Type B pancreatic cell (in vitro differentiated cells): ENCODE measurements at regions not wholly inside any gene's neighbourhood (a gene's known extent, or its start where the extent isn't known, plus 50 kb on each side); places are given as distances from the start of the nearest gene placed in this dataset.

Experiments used
- DNase-seq: peaks from one replicate; pipeline ENCODE4 v3.0.0; 2021; ENCODE audit warnings: mixed read lengths; ENCODE audit not compliant: unreplicated experiment; ENCODE audit errors: extremely low spot score
- H3K27ac Mint-ChIP-seq: 2 replicates; pipeline ENCODE4 v1.8.0; 2021; ENCODE audit warnings: mild to moderate bottlenecking, mixed read lengths
- H3K27me3 Mint-ChIP-seq: 2 replicates; pipeline ENCODE4 v1.8.0; 2021; ENCODE audit warnings: mixed read lengths
- H3K36me3 Mint-ChIP-seq: 2 replicates; pipeline ENCODE4 v1.8.0; 2021; ENCODE audit warnings: mixed read lengths
- H3K4me1 Mint-ChIP-seq: one replicate; pipeline ENCODE4 v1.8.0; 2021; ENCODE audit warnings: mixed read lengths; ENCODE audit not compliant: unreplicated experiment
- H3K4me3 Mint-ChIP-seq: 2 replicates; pipeline ENCODE4 v1.8.0; 2021; ENCODE audit warnings: mild to moderate bottlenecking, mixed read lengths
- H3K9me3 Mint-ChIP-seq: 2 replicates; pipeline ENCODE4 v1.8.0; 2021; ENCODE audit warnings: mixed read lengths
- TF ChIP-seq, protein P1 (sequence below): fragments of 200-600 bp; sonication (generic); conservative IDR thresholded peaks from 2 replicates; pipeline ENCODE4 v1.5.0; 2021; ENCODE audit warnings: antibody characterized with exemption, mild to moderate bottlenecking

DNA sequence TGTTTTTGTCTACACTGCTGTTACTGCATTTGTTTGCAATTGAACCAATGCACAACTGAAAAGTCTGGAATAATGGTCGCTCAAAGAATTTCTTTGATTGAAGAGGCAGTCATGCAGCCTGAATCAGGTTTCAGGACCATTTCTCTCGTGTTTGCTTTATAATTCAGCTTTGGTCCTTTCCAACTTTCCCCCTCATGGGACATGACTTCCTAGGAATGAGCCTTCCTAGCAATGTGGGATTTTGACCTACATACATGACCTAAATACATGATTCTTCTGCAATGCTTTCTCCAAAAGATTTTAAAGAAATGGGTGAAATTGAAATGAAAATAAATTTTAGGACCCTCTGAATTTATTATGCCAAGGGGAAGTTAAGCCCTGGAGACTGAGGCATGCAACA lies 197.4 kb downstream of the MREG start:
- Mint-ChIP-seq H3K36me3 (no peaks in the 10 kb centered on the region), H3K27me3 (no peaks in the 10 kb centered on the region), H3K9me3 (peaks cover 11% of the 10 kb centered on the region), H3K27ac (no peak overlapping the region), H3K4me3 (no peak overlapping the region), H3K4me1 (peaks cover 9% of the 10 kb centered on the region)
- TF ChIP-seq, protein P1, sequence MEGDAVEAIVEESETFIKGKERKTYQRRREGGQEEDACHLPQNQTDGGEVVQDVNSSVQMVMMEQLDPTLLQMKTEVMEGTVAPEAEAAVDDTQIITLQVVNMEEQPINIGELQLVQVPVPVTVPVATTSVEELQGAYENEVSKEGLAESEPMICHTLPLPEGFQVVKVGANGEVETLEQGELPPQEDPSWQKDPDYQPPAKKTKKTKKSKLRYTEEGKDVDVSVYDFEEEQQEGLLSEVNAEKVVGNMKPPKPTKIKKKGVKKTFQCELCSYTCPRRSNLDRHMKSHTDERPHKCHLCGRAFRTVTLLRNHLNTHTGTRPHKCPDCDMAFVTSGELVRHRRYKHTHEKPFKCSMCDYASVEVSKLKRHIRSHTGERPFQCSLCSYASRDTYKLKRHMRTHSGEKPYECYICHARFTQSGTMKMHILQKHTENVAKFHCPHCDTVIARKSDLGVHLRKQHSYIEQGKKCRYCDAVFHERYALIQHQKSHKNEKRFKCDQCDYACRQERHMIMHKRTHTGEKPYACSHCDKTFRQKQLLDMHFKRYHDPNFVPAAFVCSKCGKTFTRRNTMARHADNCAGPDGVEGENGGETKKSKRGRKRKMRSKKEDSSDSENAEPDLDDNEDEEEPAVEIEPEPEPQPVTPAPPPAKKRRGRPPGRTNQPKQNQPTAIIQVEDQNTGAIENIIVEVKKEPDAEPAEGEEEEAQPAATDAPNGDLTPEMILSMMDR = no peak
- no peak for DNase-seq

DNA sequence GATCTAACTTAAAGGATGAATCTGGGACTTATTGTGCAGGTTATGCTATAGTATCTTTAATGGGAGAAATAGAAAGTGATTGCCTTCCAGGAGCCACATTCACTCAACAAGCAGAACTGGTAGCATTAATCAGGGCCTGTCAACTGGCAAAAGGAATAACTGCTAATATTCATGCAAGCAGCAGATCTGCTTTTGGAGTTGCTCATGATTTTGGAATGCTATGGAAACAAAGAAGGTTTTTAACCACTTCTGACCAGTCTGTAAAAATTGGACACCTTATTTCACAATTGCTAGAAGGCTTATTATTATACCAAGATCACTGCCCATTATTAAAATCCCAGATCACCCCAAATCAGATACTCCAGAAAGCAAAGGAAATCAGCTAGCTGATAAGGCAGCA lies 200.4 kb downstream of the MREG start:
- Mint-ChIP-seq H3K27ac (peak overlapping the region; percentile 70), H3K27me3 (no peaks in the 10 kb centered on the region), H3K36me3 (no peaks in the 10 kb centered on the region), H3K9me3 (no peaks in the 10 kb centered on the region), H3K4me3 (peak overlapping the region; percentile 15), H3K4me1 (peaks cover 9% of the 10 kb centered on the region)
- DNase-seq = no peak
- TF ChIP-seq, protein P1 = no peak

DNA sequence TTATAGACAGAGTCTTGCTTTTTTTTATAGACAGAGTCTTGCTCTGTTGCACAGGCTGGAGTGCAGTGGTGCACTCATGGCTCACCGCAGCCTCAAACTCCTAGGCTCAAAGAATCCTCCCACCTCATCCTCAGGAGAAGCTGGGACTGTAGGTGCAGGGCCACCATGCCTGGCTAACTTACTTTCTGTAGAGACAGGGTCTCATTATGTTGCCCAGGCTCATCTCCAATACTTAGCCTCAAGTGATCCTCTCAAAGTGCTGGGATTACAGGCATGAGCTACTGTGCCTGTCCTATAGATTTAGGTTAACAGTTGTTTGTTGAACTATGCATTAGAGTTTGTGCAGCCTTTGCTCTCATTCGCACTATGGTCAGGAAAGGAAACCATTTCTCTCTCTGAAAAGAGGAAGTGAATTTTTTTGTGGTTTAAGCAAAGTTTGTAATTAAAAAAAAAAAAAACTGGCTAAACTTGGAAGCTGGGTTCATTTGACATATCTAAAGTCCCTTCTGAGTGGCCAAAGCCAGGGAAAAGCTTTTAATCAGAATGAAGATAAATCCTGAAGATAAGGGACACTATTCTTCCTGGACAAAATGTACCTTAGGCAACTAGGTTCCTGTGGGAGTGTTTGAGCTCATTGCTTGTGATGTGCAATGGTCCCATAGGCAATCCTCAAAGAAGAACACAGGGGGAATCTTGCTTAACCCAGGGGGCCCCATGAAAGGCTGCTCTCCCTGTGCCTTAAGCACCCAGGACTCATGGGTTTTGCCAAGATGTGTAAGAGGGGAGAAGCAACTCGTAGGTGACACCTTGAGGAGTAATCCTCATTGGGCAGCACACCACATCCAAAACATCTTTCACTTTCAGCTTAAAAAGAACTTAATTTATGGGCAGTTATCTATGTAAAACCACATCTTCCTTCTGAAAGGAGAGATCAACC lies 201.7 kb downstream of the MREG start:
- Mint-ChIP-seq H3K9me3 (no peaks in the 10 kb centered on the region), H3K27ac (no peak overlapping the region), H3K4me1 (no peaks in the 10 kb centered on the region), H3K4me3 (no peak overlapping the region), H3K36me3 (no peaks in the 10 kb centered on the region), H3K27me3 (no peaks in the 10 kb centered on the region)
- DNase-seq = no peak
- TF ChIP-seq, protein P1 = no peak

DNA sequence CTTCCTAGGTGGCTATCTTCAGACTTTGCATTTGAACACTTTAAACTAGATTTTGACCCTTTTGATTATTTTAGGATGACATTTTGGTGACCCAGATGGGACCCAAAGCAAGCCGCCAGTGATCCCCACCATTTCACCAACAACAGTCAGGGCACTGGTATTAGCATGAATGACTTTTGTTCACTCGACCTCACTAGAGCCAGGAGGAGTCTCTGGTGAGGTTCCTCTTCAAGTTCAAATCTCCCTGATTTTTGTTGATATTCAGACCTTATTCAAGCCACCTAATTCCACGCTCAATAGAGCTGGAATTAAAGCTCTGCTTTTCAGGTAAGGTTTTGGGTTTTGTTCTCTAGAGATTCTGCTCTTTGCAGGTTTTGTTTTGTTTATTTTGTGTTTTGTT lies 202.3 kb downstream of the MREG start:
- no peak overlapping the region for H3K4me3 Mint-ChIP-seq
- no peaks in the 10 kb centered on the region for H3K36me3 Mint-ChIP-seq
- no peaks in the 10 kb centered on the region for H3K27me3 Mint-ChIP-seq
- H3K9me3 Mint-ChIP-seq = no peaks in the 10 kb centered on the region
- TF ChIP-seq, protein P1 = no peak
- no peak for DNase-seq
- H3K27ac Mint-ChIP-seq = no peak overlapping the region
- H3K4me1 Mint-ChIP-seq = no peaks in the 10 kb centered on the region

DNA sequence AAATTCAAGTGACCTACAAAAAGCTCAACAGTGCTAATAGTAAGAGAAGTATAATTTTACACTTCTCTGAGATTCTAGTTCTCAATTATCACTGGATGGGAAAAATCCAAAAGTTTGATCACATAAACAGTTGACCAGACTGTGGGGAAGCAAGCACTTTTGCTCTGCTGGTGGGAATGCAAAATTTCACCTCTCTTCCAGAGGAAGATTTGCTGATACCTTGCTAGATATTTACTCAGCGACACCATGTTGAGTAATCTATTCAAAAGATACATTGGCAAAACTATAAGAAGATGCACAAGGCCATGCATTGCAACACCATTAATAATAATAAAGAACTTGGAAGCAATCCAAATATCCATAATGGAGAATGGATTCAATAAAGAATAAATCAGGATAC lies 204.4 kb downstream of the MREG start:
- TF ChIP-seq, protein P1 = peak; percentile 56
- no peaks in the 10 kb centered on the region for H3K36me3 Mint-ChIP-seq
- no peaks in the 10 kb centered on the region for H3K4me1 Mint-ChIP-seq
- peaks cover 6% of the 10 kb centered on the region for H3K9me3 Mint-ChIP-seq
- no peak overlapping the region for H3K4me3 Mint-ChIP-seq
- no peak overlapping the region for H3K27ac Mint-ChIP-seq
- H3K27me3 Mint-ChIP-seq = no peaks in the 10 kb centered on the region
- DNase-seq = no peak
